IPS-NIHi11 (cell line): ENCODE measurements at regions not wholly inside any gene's neighbourhood (a gene's known extent, or its start where the extent isn't known, plus 50 kb on each side); places are given as distances from the start of the nearest gene placed in this dataset.

Experiments
- DNase-seq: peaks from one replicate; pipeline ENCODE4 v3.0.0; 2012; ENCODE audit warnings: mixed read lengths, low spot score

GRCh38 chr10:128281861-128282260 lies 155.6 kb upstream of the MKI67 start:
- no peak for DNase-seq

GRCh38 chr10:128286141-128286761 lies 160.0 kb upstream of the MKI67 start:
- no peak for DNase-seq

GRCh38 chr10:128286762-128287500 lies 160.7 kb upstream of the MKI67 start:
- DNase-seq = peak; percentile 78

- no peak for DNase-seq
These were observed 161.7 kb upstream of the MKI67 start for GRCh38 chr10:128287921-128288320.

GRCh38 chr10:128289621-128290020 lies 163.4 kb upstream of the MKI67 start:
- no peak for DNase-seq

GRCh38 chr10:128295003-128295402 lies 168.8 kb upstream of the MKI67 start:
- no peak for DNase-seq

GRCh38 chr10:128296253-128297007 lies 170.2 kb upstream of the MKI67 start:
- DNase-seq = no peak

- DNase-seq = no peak
These were observed 171.6 kb upstream of the MKI67 start for GRCh38 chr10:128297709-128298378.

GRCh38 chr10:128298587-128298986 lies 172.4 kb upstream of the MKI67 start:
- no peak for DNase-seq

- DNase-seq = no peak
These were observed 174.1 kb upstream of the MKI67 start for GRCh38 chr10:128300290-128300824.

GRCh38 chr10:128301051-128301450 lies 174.8 kb upstream of the MKI67 start:
- no peak for DNase-seq

- no peak for DNase-seq
These were observed 176.6 kb upstream of the MKI67 start for GRCh38 chr10:128302808-128303207.

GRCh38 chr10:128304271-128304670 lies 178.0 kb upstream of the MKI67 start:
- DNase-seq = no peak

- DNase-seq = no peak
These were observed 179.6 kb upstream of the MKI67 start for GRCh38 chr10:128305601-128306345.

GRCh38 chr10:128306535-128306934 lies 180.3 kb upstream of the MKI67 start:
- no peak for DNase-seq

- DNase-seq = no peak
These were observed 180.7 kb upstream of the MKI67 start for GRCh38 chr10:128306966-128307365.

- DNase-seq = no peak
These were observed 181.6 kb upstream of the MKI67 start for GRCh38 chr10:128307820-128308219.

GRCh38 chr10:128310971-128311658 lies 184.9 kb upstream of the MKI67 start:
- peak; percentile 57 for DNase-seq

GRCh38 chr10:128312250-128312649 lies 186.0 kb upstream of the MKI67 start:
- no peak for DNase-seq

- no peak for DNase-seq
These were observed 188.5 kb upstream of the MKI67 start for GRCh38 chr10:128314686-128315085.
